Inflammatory macrophage (primary cell): ENCODE measurements at regions not wholly inside any gene's neighbourhood (a gene's known extent, or its start where the extent isn't known, plus 50 kb on each side); places are given as distances from the start of the nearest gene placed in this dataset.

Experiments used
- DNase-seq, 2 donors: peaks; one replicate each; pipeline ENCODE4 v3.0.0-alpha.2; 2020 to 2022

DNA sequence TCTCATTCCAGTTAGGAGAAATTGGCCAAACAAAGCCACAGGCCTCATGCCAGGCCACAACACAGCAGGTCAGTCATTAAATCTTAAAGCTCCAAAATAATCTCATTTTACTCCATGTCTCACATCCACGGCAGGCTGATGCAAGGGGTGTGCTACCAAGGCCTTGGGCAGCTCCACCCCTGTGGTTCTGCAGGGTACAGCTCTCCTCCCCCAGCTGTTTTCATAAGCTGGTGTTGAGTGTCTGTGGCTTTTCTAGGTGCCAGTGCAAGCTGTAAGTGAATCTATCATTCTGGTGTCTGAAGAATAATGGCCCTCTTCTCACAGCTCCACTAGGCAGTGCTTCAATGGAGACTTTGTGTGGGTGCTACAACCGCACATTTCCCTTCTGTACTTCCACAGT lies 949.2 kb downstream of the TECRL start:
- DNase-seq: no peak

GRCh38 chr4:63459329-63459728 lies 949.9 kb downstream of the TECRL start:
- DNase-seq: no peak

DNA sequence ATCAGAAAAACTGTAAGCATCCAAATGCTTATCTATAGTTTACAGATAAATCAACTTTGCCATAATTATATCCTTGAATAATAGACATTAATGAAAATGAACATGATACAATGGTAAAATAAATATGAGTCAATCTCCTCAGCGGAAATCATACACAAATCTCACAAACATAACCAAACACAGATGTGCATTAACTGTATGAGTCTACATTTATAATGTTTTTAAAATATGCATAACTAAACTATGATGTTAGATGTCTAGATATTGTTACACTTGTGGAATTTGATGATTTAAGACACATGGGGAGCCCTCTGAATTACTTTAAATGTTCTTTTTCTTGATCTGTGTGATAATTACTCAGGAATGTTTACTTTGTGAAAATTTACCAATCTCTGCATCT lies 951.2 kb downstream of the TECRL start:
- no peak for DNase-seq

DNA sequence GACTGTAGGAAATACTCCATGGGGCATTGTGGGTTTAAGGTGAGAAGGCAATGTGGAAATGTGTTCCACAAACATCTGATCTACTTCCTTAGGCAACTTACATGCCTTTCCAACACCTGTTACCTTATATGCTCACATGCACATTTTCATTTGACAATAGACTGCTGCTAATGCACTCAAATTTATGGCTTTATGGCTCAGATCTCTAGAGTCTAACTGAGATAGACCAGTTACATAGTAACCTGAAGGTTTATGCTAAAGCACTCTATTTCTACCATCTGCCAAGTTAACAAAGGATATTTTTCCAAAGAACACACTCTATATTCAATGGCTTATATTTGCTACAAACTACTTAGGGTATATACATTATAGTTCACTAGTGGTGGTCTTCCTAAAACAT lies 969.0 kb downstream of the TECRL start:
- DNase-seq: no peak

- DNase-seq: no peak
Observed at GRCh38 chr4:63430105-63430504, 979.1 kb downstream of the TECRL start.

GRCh38 chr4:63396269-63396668 lies 1013.0 kb downstream of the TECRL start:
- DNase-seq: no peak

DNA sequence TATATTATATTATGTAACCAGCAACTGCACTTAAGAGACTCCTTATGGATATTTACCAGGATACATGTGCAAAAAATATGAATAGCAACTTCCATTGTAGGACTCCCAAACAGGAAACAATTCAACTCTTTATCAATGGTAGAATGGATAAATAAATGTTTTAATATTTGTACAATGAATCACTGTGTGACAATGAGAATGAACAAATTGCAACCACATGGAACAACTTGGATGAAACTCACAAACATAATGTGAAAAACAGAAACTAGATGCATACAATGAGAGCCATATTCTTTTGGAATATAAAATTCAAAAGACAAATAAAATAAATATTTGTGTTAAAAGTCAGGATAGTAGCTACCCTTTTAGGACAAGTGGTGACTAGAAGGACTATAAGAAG lies 1015.7 kb downstream of the TECRL start:
- DNase-seq: no peak

DNA sequence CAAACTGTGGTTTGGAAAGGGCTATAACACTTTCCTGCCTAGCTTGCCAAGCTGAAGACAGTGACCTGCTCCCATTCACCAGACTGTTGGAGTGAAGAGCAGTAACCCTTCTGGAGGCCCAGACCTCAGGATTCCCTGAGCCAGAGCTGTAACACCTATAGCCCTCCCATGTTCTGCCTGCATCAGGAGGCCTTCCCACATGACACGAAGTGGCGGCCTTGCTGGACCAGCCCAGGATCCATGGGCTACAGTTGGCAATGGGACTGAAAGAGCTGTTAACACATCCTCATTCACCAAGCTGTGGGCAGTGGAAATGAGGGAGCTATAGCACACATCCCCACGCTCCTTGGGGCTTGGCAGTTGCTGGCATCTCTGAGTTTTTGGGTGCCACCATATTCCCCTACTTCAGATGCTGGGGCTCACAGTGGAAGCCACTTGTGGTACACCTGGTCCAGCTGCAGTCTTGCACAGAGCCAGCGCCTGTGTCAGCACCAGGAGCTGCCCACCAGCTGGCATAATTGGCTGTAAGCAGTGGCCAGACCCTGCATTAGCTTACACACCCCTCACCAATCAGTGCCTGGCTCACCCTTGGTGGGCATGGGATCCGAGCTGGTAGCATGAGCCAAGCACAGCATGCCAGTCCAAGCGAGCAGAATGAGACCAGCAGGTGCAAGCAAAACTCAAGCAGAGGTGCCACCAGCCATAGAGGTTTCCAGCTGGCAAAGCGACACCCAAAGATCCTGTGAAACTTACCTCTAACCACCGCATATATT lies 1029.3 kb downstream of the TECRL start:
- no peak for DNase-seq

- DNase-seq: no peak
Observed at GRCh38 chr4:63371001-63371400, 1038.2 kb downstream of the TECRL start.

DNA sequence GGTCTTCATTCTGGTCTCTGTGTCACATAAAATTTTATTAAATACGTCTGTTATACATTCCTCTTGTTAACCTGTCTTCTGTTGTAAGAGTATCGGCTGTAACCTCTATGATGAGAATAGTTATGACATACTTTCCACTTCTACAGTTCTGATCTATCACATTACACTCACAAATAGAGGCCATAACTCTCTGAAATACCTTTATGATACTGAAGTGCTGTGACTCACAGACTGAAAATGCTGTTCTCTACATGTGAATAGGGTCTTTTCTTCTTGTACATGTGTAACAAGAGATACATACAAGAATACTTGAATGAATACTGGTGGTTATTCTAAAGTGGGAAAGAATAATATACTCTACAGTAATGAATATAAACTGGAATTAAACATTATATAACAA lies 1047.6 kb downstream of the TECRL start:
- DNase-seq: no peak

DNA sequence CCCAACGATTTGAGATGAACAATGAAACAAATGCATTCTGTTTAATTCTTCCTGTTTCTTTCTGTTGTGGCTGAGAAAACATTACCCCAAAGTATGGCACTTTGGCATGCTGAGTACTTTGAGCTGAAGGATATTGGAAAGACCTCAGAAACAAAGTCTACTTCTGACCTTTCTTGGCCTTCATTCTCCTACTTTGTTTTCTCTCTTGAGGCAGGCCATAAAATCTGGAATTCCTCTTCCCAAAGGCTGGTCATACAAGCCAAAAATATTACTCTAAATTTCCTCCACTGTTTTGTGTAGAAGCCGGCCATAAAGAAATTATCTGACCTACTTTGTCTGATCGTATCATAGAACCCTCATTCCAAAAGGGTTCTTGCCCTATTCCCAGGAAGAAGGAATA lies 1048.2 kb downstream of the TECRL start:
- DNase-seq: no peak

DNA sequence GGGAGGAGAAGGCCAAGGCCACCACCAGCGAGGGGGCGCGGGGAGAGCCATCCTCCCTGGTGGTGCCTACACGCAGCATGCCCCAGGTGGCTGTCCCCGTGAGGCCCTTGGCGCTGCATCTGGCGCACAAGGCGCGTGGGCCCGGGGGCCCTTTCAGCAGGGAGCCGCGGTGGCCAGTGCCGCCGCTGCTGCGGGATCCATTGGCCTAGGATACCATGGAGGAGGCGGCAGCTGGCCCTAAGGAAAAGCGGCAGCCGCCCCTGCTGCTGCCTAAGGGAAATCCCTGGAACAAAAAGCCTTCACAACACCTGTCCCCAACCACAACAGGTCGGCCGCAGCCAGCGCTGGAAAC lies 1059.6 kb downstream of the TECRL start:
- no peak for DNase-seq

DNA sequence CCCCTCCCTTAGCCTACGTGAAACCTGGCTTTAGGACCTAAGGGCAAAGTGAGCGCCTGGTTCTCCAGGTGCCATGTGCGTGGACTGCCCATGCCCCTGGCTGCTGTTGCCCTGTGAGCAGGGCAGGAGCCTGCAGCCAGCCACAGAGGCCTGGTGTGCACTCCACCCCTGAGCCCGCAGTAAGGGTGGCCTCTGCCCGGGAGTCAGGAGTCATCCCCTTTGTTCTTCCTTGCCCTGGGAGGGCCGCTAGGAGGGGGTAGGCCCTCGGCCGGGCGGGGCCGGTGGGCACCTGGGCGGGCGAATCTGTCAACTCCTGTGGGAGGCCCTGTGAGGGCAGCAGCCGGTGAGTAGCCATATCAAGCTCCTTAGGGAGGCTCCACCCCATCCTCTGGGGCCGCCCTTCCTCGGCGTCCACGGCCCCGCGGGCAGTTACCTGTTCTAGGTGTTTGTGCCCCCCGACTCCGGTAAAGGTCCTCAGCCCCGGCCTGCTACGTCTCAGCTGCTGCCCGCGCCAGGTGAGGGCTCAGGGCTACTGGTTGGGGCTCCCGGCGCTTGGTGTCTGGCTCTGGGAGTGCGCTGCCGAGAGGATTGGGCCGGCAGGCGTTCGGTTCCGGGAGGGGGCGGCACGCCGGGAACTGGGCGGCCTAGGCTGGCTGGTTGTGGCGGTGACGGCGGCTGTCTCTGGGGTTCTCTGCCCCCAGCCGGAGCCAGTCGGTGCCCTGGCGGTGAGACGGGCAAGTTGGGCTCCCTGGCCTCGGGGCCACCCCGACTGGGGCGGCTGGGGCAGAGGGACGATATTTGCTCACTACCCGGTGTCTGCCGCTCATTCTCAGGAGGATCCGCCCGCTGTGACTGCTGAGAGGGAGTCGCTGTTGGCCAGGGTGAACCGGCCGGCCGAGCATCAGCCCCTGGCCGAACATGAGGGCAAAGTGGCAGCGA lies 1060.2 kb downstream of the TECRL start:
- DNase-seq: no peak

GRCh38 chr4:63325140-63325539 lies 1084.1 kb downstream of the TECRL start:
- no peak for DNase-seq

DNA sequence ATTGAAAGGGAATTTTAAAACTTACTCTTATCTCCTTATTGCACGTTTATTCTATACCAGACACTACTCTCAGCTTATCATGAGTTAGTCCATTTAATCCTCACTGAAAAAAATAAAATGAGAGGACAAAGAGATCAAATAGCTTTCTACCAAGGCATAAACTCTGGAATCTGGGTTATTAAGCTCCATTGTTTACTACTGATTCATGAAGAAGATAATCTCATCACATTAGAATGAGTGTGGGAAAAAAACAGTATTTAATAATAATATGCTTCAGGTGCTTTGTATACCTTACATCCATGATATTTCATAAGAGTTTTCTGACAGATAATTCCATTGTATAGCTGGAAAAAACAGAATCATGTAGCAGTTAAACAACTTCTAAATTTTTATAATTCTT lies 1092.6 kb downstream of the TECRL start:
- DNase-seq: no peak

DNA sequence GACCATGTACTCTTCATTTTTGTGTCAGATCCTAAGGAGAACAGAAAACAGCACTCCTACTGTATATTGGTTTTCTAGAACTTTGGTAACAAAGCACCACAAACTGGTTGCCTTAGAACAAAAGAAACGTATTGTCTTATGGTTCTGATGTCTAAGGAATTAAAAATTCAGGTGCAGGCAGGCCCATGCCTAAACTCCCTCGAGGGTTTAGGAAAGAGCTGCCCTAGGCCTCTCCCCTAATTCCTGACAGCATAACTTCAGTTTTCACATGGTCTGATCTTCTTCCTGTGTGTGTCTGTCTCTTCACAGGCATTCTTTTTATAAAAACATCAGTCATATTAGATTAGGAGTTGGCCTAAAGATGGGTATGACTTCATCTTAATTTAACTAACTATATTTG lies 1093.6 kb downstream of the TECRL start:
- no peak for DNase-seq

- no peak for DNase-seq
Observed at GRCh38 chr4:63308697-63309096, 1100.6 kb downstream of the TECRL start.

- no peak for DNase-seq
Observed at GRCh38 chr4:63302792-63303191, 1106.5 kb downstream of the TECRL start.

DNA sequence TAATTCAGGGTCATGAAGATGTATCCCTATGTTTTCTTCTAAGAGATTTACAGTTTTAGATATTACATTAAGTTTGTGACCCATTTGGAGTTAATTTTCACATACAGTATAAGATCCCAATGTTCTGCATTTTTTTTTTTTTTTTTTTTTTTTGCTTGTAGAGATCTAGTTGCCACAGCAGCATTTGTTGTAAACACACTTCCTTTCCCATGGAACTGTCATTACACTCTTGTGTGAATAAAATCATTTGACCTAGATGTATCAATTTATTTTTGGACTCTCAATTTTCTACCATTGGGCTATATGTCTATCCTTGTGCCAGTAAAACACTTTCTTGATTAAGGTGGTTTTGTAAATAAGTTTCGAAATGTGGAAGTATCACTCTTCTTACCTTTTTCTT lies 1107.2 kb downstream of the TECRL start:
- no peak for DNase-seq

DNA sequence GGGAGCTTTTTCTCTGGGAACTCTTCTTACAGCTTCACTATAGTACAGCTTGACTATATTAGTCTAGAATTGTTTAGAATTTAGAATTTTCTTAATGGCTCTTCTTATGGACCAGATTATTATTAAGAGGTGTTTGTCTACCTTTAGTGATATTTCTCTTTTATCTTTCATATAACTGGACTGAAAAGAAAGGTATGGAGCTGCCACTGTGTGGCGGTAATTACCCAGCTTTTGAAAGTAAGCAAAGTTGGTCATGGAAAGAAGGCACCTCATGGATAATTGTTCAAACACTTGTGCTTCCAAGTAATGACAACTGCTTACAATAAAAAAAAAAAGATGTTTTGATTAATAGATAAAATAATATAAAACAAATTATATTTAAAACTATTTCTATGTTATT lies 1112.5 kb downstream of the TECRL start:
- DNase-seq: no peak

DNA sequence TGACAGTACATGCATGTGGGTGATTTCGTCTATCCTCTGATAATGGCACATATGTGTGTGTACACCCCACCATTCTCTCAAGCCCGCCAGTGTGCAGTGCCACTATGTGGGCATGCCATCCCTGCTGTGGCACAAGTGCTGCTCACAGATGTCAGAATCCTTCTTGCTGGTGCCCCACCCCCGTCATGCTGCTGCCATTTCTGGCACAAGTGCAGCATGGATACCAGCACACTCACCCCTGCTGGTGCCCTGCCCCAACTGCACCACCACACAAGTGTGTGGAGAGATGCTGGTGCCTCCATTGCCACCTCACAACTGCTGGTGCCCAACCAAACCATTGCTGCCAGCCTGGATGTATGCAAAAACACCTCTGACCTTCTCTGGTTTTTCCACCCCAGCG lies 1133.8 kb downstream of the TECRL start:
- no peak for DNase-seq

DNA sequence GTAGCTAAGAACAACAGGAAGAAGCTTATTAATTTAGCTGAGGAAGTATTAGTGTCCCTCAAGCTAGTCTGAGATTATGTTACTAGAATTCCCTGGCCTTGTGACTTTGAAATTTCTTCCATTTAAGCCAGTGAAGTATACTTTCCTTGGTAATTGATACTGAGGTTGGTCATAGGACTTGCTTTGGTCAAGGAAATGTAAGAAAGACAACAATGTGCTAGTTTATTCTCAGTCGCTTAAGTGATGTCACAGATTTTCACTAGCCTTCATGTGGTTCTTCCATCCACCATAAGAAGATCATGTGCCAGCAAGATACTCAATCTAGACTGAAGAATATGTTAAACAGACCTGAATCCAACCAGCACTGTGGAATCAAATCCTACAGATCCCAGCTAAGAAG lies 1140.1 kb downstream of the TECRL start:
- DNase-seq: no peak

- no peak for DNase-seq
Observed at GRCh38 chr4:63233671-63234070, 1175.6 kb downstream of the TECRL start.

DNA sequence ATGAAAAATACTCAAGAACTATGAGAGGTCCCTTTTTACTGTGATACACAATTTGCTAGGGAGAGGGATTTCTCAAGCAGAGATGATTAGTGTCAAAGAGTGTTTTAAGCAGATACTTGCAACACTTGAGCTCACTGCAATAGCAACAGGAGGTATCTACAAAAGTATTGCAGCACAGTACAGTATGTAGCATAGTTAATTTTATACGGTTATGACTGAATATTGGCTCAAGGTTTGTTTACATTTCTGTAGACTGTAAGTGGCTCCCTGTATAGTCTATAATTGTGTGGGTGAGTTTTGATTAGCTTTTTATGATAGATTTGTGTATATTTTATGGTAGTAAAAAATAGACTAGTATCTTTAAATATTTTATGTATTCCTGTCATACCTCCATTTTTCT lies 1177.2 kb downstream of the TECRL start:
- DNase-seq: no peak
